ENCODE measurements at regions not wholly inside any gene's neighbourhood (a gene's known extent, or its start where the extent isn't known, plus 50 kb on each side); places are given as distances from the start of the nearest gene placed in this dataset.
A peak's percentile ranks its signal among the peaks of the same experiment; 100 is the strongest.
"Not testable (repeated sequence)": the region's sequence is repeated elsewhere in the genome, so short reads cannot be mapped to it uniquely, and the experiment has no call there.

- H3K36me3 Mint-ChIP-seq (ENCODE audit: low read depth); POLR2A ChIA-PET; H3K4me1 Mint-ChIP-seq; H3K27ac Mint-ChIP-seq; H3K4me3 Mint-ChIP-seq; H3K27me3 Mint-ChIP-seq; DNase-seq; H3K9me3 Mint-ChIP-seq; CTCF ChIA-PET: not testable (repeated sequence)
Observed at GRCh38 chr15:22134941-22135566, 54.7 kb downstream of the OR4M2 start.

GRCh38 chr15:22137572-22137971 is 57.2 kb downstream of the OR4M2 start:
- not testable (repeated sequence) for H3K4me3 Mint-ChIP-seq

DNA sequence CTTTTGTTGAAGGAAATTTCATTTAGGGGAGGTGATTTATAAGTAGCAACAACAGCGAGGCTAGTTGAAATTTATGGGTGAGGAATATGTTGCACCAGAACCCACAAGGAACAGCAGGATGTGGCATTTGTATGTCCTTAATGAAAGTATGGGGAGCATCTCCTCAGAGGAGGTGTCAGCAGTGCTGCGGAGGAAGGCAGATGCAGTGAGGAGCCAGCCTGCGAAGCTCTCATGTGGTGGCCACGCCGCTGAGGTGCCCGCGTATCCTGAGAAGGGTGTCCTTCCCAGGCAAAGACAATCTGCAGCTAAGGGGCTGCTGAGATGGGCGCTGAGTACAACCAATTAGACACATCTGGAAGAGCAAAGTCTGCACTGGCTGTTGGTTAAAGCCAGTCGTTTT is 60.8 kb downstream of the OR4M2 start:
- CTCF ChIA-PET; H3K4me3 Mint-ChIP-seq; DNase-seq; H3K36me3 Mint-ChIP-seq (ENCODE audit: low read depth); H3K4me1 Mint-ChIP-seq; H3K27ac Mint-ChIP-seq; POLR2A ChIA-PET; H3K9me3 Mint-ChIP-seq; H3K27me3 Mint-ChIP-seq: not testable (repeated sequence)

More at GRCh38 chr15:22137572-22137971, 57.2 kb downstream of the OR4M2 start:
- H3K27ac Mint-ChIP-seq; H3K4me1 Mint-ChIP-seq; H3K9me3 Mint-ChIP-seq; POLR2A ChIA-PET; H3K36me3 Mint-ChIP-seq (ENCODE audit: low read depth); DNase-seq; CTCF ChIA-PET; H3K27me3 Mint-ChIP-seq: not testable (repeated sequence)

- H3K9me3 Mint-ChIP-seq; H3K4me1 Mint-ChIP-seq; H3K27ac Mint-ChIP-seq; POLR2A ChIA-PET; CTCF ChIA-PET; H3K4me3 Mint-ChIP-seq; H3K27me3 Mint-ChIP-seq; H3K36me3 Mint-ChIP-seq (ENCODE audit: low read depth); DNase-seq: not testable (repeated sequence)
Observed at GRCh38 chr15:22148109-22148508, 67.8 kb downstream of the OR4M2 start.

- H3K27me3 Mint-ChIP-seq; DNase-seq; POLR2A ChIA-PET; H3K36me3 Mint-ChIP-seq (ENCODE audit: low read depth); H3K4me1 Mint-ChIP-seq; H3K27ac Mint-ChIP-seq; H3K4me3 Mint-ChIP-seq; H3K9me3 Mint-ChIP-seq; CTCF ChIA-PET: not testable (repeated sequence)
Observed at GRCh38 chr15:22158243-22158642, 77.9 kb downstream of the OR4M2 start.

- DNase-seq; H3K36me3 Mint-ChIP-seq (ENCODE audit: low read depth); H3K27ac Mint-ChIP-seq; H3K4me1 Mint-ChIP-seq; POLR2A ChIA-PET; H3K27me3 Mint-ChIP-seq; H3K9me3 Mint-ChIP-seq; CTCF ChIA-PET; H3K4me3 Mint-ChIP-seq: not testable (repeated sequence)
Observed at GRCh38 chr15:22160283-22160682, 80.0 kb downstream of the OR4M2 start.

- H3K4me3 Mint-ChIP-seq; H3K4me1 Mint-ChIP-seq; POLR2A ChIA-PET; H3K9me3 Mint-ChIP-seq; H3K27me3 Mint-ChIP-seq; CTCF ChIA-PET; DNase-seq; H3K27ac Mint-ChIP-seq; H3K36me3 Mint-ChIP-seq (ENCODE audit: low read depth): not testable (repeated sequence)
Observed at GRCh38 chr15:22160741-22161140, 80.4 kb downstream of the OR4M2 start.

DNA sequence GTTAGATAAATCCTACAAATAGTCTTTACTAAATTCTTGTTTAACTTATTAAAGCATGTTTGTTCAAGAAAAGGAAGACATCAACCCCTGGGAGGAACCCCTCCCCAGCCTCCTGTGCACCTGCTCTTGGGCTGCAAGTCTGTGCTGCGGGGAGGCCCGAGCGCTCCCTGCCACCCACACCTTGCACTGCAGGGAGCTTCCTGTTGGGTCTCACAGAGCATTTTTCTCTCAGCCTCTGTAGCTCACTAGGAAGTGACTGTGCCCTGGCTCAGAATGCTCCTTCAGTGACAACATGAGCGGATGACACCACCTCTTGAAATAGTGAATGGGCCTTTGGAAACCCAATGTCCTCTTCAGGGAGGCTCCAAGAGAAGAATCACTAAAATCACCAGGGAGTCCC is 81.1 kb downstream of the OR4M2 start:
- CTCF ChIA-PET; H3K27ac Mint-ChIP-seq; DNase-seq; POLR2A ChIA-PET; H3K36me3 Mint-ChIP-seq (ENCODE audit: low read depth); H3K9me3 Mint-ChIP-seq; H3K4me1 Mint-ChIP-seq; H3K4me3 Mint-ChIP-seq; H3K27me3 Mint-ChIP-seq: not testable (repeated sequence)

DNA sequence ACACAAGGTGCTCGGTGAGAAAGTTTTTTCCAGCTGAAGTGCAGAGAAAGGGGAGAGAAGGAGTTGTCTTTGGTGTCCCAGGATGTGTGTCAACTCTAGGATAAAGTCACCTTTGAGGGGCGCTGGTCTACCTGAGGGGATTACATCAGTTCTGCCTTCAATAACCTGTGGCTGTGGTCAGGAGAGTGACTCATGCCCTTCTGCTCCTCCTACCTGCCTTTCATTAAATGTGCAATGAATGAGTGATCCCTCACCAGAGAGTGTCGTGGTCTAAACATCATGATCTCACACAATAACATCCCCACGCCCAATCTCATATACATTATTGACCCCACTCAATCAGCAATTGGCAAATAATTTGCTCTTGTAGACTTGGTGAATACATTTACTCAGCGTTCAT is 83.4 kb downstream of the OR4M2 start:
- H3K36me3 Mint-ChIP-seq (ENCODE audit: low read depth); CTCF ChIA-PET; H3K27ac Mint-ChIP-seq; H3K27me3 Mint-ChIP-seq; POLR2A ChIA-PET; H3K4me1 Mint-ChIP-seq; DNase-seq; H3K4me3 Mint-ChIP-seq; H3K9me3 Mint-ChIP-seq: not testable (repeated sequence)

GRCh38 chr15:22167521-22167920 is 87.2 kb downstream of the OR4M2 start:
- H3K36me3 Mint-ChIP-seq (ENCODE audit: low read depth); H3K27me3 Mint-ChIP-seq; H3K9me3 Mint-ChIP-seq; H3K27ac Mint-ChIP-seq; H3K4me3 Mint-ChIP-seq; CTCF ChIA-PET; H3K4me1 Mint-ChIP-seq; POLR2A ChIA-PET: not testable (repeated sequence)
- peak; percentile 4 for DNase-seq

- H3K27ac Mint-ChIP-seq; H3K4me1 Mint-ChIP-seq; H3K4me3 Mint-ChIP-seq; DNase-seq; POLR2A ChIA-PET; H3K27me3 Mint-ChIP-seq; H3K36me3 Mint-ChIP-seq (ENCODE audit: low read depth); CTCF ChIA-PET; H3K9me3 Mint-ChIP-seq: not testable (repeated sequence)
Observed at GRCh38 chr15:22173029-22173998, 93.0 kb downstream of the OR4M2 start.

- H3K4me1 Mint-ChIP-seq; DNase-seq; H3K36me3 Mint-ChIP-seq (ENCODE audit: low read depth); POLR2A ChIA-PET; H3K27me3 Mint-ChIP-seq; H3K4me3 Mint-ChIP-seq; H3K27ac Mint-ChIP-seq; CTCF ChIA-PET; H3K9me3 Mint-ChIP-seq: not testable (repeated sequence)
Observed at GRCh38 chr15:22174088-22174487, 93.8 kb downstream of the OR4M2 start.

- H3K27me3 Mint-ChIP-seq; H3K4me3 Mint-ChIP-seq; CTCF ChIA-PET; H3K36me3 Mint-ChIP-seq (ENCODE audit: low read depth); H3K9me3 Mint-ChIP-seq; POLR2A ChIA-PET; H3K27ac Mint-ChIP-seq; H3K4me1 Mint-ChIP-seq; DNase-seq: not testable (repeated sequence)
Observed at GRCh38 chr15:22177965-22178364, 97.6 kb downstream of the OR4M2 start.

DNA sequence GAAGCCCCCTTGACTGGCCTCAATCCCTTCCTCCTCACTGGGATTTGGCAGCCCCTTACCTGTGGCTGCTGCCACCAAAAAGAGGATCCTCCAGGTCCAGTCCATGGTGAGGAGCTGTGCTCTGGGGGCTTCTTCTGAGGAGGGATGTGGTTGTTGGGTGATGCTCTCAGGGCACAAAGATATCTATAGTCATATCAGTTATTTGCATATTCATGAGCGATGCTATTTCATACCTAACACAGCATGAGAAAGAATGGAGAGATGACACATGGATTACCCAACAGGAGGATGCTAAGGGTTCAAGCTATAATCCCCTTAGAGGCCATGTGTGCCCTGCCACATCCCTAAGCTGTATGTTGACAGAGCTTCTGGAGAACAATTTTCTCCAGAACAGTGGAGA is 98.1 kb downstream of the OR4M2 start:
- CTCF ChIA-PET, H3K4me3 Mint-ChIP-seq: not testable (repeated sequence)

More for the DNA sequence above, 98.1 kb downstream of the OR4M2 start:
- H3K36me3 Mint-ChIP-seq (ENCODE audit: low read depth); H3K9me3 Mint-ChIP-seq; H3K27ac Mint-ChIP-seq; DNase-seq; POLR2A ChIA-PET; H3K4me1 Mint-ChIP-seq; H3K27me3 Mint-ChIP-seq: not testable (repeated sequence)

Measured in activated CD4-positive, alpha-beta T cell treated with anti-CD3 and anti-CD28 coated beads, Interleukin-2, amount 10 ng/mL, durations not matched to agents 7 days and 5 days (primary cell).